NCI-H345 treated with DMSO at 0.1 percent for 48 hours (cell line): ENCODE measurements at regions not wholly inside any gene's neighbourhood (a gene's known extent, or its start where the extent isn't known, plus 50 kb on each side); places are given as distances from the start of the nearest gene placed in this dataset.

Source experiments
- DNase-seq: peaks from one replicate; lab custom pipeline; 2025; ENCODE audit not compliant: unreplicated experiment; lab: John Stamatoyannopoulos, UW

- DNase-seq = no peak
Measured at GRCh38 chr6:167766986-167767714, 59.6 kb upstream of the AFDN start.

GRCh38 chr6:167767715-167768107 lies 59.0 kb upstream of the AFDN start:
- no peak for DNase-seq

- DNase-seq = no peak
Measured at GRCh38 chr6:167768471-167769215, 58.1 kb upstream of the AFDN start.

GRCh38 chr6:167769408-167770190 lies 57.1 kb upstream of the AFDN start:
- no peak for DNase-seq

- no peak for DNase-seq
Measured at GRCh38 chr6:167770291-167770955, 56.3 kb upstream of the AFDN start.

- DNase-seq = no peak
Measured at GRCh38 chr6:167774881-167775280, 51.8 kb upstream of the AFDN start.

- no peak for DNase-seq
Measured at GRCh38 chr6:167776906-167777627, 49.6 kb upstream of the AFDN start.
